ENCODE measurements at regions not wholly inside any gene's neighbourhood (a gene's known extent, or its start where the extent isn't known, plus 50 kb on each side); places are given as distances from the start of the nearest gene placed in this dataset.

- DNase-seq (ENCODE audit: low spot score), result no peak
Measured at GRCh38 chr2:15780912-15781574, 159.3 kb upstream of the MYCN start.

GRCh38 chr2:15782009-15782751 lies 158.2 kb upstream of the MYCN start:
- DNase-seq (ENCODE audit: low spot score), result peak; percentile 54

GRCh38 chr2:15782769-15783294 lies 157.5 kb upstream of the MYCN start:
- DNase-seq (ENCODE audit: low spot score), result no peak

GRCh38 chr2:15783489-15783888 lies 156.9 kb upstream of the MYCN start:
- no peak for DNase-seq (ENCODE audit: low spot score)

- no peak for DNase-seq (ENCODE audit: low spot score)
Measured at GRCh38 chr2:15784106-15784885, 156.1 kb upstream of the MYCN start.

GRCh38 chr2:15784886-15785801 lies 155.2 kb upstream of the MYCN start:
- no peak for DNase-seq (ENCODE audit: low spot score)

- no peak for DNase-seq (ENCODE audit: low spot score)
Measured at GRCh38 chr2:15786003-15786654, 154.2 kb upstream of the MYCN start.

- DNase-seq (ENCODE audit: low spot score), result no peak
Measured at GRCh38 chr2:15786901-15787300, 153.4 kb upstream of the MYCN start.

- no peak for DNase-seq (ENCODE audit: low spot score)
Measured at GRCh38 chr2:15787535-15788454, 152.6 kb upstream of the MYCN start.

GRCh38 chr2:15788455-15788829 lies 151.9 kb upstream of the MYCN start:
- no peak for DNase-seq (ENCODE audit: low spot score)

- DNase-seq (ENCODE audit: low spot score), result no peak
Measured at GRCh38 chr2:15788830-15789229, 151.5 kb upstream of the MYCN start.

- DNase-seq (ENCODE audit: low spot score), result no peak
Measured at GRCh38 chr2:15789381-15790062, 150.8 kb upstream of the MYCN start.

- DNase-seq (ENCODE audit: low spot score), result no peak
Measured at GRCh38 chr2:15790326-15790725, 150.0 kb upstream of the MYCN start.

- DNase-seq (ENCODE audit: low spot score), result no peak
Measured at GRCh38 chr2:15790838-15791237, 149.5 kb upstream of the MYCN start.

- no peak for DNase-seq (ENCODE audit: low spot score)
Measured at GRCh38 chr2:15791294-15791693, 149.1 kb upstream of the MYCN start.

- DNase-seq (ENCODE audit: low spot score), result no peak
Measured at GRCh38 chr2:15792331-15792730, 148.0 kb upstream of the MYCN start.

GRCh38 chr2:15793078-15793913 lies 147.1 kb upstream of the MYCN start:
- DNase-seq (ENCODE audit: low spot score), result no peak

- no peak for DNase-seq (ENCODE audit: low spot score)
Measured at GRCh38 chr2:15793978-15794377, 146.4 kb upstream of the MYCN start.

Measured in HuH-7 (cell line).